CD14-positive monocyte (primary cell): ENCODE measurements at regions not wholly inside any gene's neighbourhood (a gene's known extent, or its start where the extent isn't known, plus 50 kb on each side); places are given as distances from the start of the nearest gene placed in this dataset.

Experiments
- DNase-seq, 3 donors: peaks; one replicate each; pipeline ENCODE4 v3.0.0-alpha.2; 2011 to 2022
- H2AFZ ChIP-seq: 2 replicates; pipeline ENCODE4 v1.6.0; 2012; ENCODE audit warnings: mild to moderate bottlenecking, low read depth, low read length, inconsistent platforms; ENCODE audit not compliant: insufficient read depth, poor library complexity, severe bottlenecking
- H3K27ac ChIP-seq, 2 donors: 1 replicate in 1 of 2; 2 replicates in 1 of 2; pipeline ENCODE4 v1.5.1; 2012 to 2013; ENCODE audit warnings: low read length in 2 of 2, control low read depth in 1 of 2, inconsistent platforms in 1 of 2, low read depth in 1 of 2, mild to moderate bottlenecking in 1 of 2
- H3K27me3 ChIP-seq, 2 donors: one replicate each; pipeline versions ENCODE4 v1.6.0 to v1.6.1; 2011 to 2013; ENCODE audit warnings: low read length in 2 of 2; ENCODE audit not compliant: control insufficient read depth in 2 of 2, insufficient read depth in 2 of 2
- H3K36me3 ChIP-seq, 2 donors: replicated peaks in 1 of 2; 1 replicate in 1 of 2; 2 replicates in 1 of 2; pipeline versions ENCODE4 v1.5.1 to v1.6.1; 2012 to 2013; ENCODE audit warnings: low read length in 2 of 2, control low read depth in 1 of 2, inconsistent platforms in 1 of 2, mild to moderate bottlenecking in 1 of 2; ENCODE audit not compliant: insufficient read depth in 2 of 2, control insufficient read depth in 1 of 2
- H3K4me1 ChIP-seq, 2 donors: 1 replicate in 1 of 2; 2 replicates in 1 of 2; pipeline versions ENCODE4 v1.5.1 to v1.6.1; 2012 to 2013; ENCODE audit warnings: low read length in 2 of 2, control low read depth in 1 of 2, inconsistent platforms in 1 of 2, mild to moderate bottlenecking in 1 of 2, moderate library complexity in 1 of 2; ENCODE audit not compliant: insufficient read depth in 2 of 2, control insufficient read depth in 1 of 2
- H3K4me2 ChIP-seq: replicated peaks from 2 replicates; pipeline ENCODE3; 2012; ENCODE audit warnings: low read length, moderate library complexity, mild to moderate bottlenecking; ENCODE audit not compliant: poor library complexity, severe bottlenecking; ENCODE audit errors: extremely low read depth
- H3K4me3 ChIP-seq, 3 experiments: fragments of 200-600 bp in 1 of 3; sonication (generic) in 1 of 3; replicated peaks in 1 of 3; 1 replicate in 2 of 3; 2 replicates in 1 of 3; pipeline ENCODE4 v1.5.1; 2011 to 2013; ENCODE audit warnings: low read length in 3 of 3, mild to moderate bottlenecking in 3 of 3, control low read depth in 2 of 3, low read depth in 2 of 3, inconsistent platforms in 1 of 3, moderate library complexity in 1 of 3
- H3K79me2 ChIP-seq: 2 replicates; pipeline ENCODE4 v1.6.0; 2012; ENCODE audit warnings: mild to moderate bottlenecking, control low read depth, inconsistent platforms, low read length, moderate library complexity; ENCODE audit not compliant: insufficient read depth
- H3K9ac ChIP-seq: 2 replicates; pipeline ENCODE4 v1.6.0; 2017; ENCODE audit warnings: low read length, mild to moderate bottlenecking; ENCODE audit not compliant: insufficient read depth, poor library complexity, severe bottlenecking
- H3K9me3 ChIP-seq, 2 donors: replicated peaks in 1 of 2; 1 replicate in 1 of 2; 2 replicates in 1 of 2; pipeline versions ENCODE4 v1.5.1 to v1.6.1; 2012 to 2013; ENCODE audit warnings: low read length in 2 of 2, control low read depth in 1 of 2; ENCODE audit not compliant: control insufficient read depth in 1 of 2, insufficient read depth in 1 of 2
- H4K20me1 ChIP-seq: 2 replicates; pipeline ENCODE4 v1.6.0; 2012; ENCODE audit warnings: mild to moderate bottlenecking, low read length, control low read depth, moderate library complexity; ENCODE audit not compliant: insufficient read depth
- H3K27ac Mint-ChIP-seq, 7 donors: one replicate each; pipeline ENCODE4 v1.8.0; 2020; ENCODE audit warnings: mild to moderate bottlenecking in 7 of 7, mixed read lengths in 7 of 7, moderate library complexity in 6 of 7, inconsistent platforms in 2 of 7
- H3K27me3 Mint-ChIP-seq, 3 donors: one replicate each; pipeline ENCODE4 v1.8.0; 2021 to 2022; ENCODE audit warnings: low read depth in 3 of 3, mild to moderate bottlenecking in 3 of 3, mixed read lengths in 3 of 3, moderate library complexity in 3 of 3, inconsistent platforms in 1 of 3
- H3K36me3 Mint-ChIP-seq, 2 donors: one replicate each; pipeline ENCODE4 v1.8.0; 2020; ENCODE audit warnings: mixed read lengths in 2 of 2, inconsistent platforms in 1 of 2, mild to moderate bottlenecking in 1 of 2
- H3K4me1 Mint-ChIP-seq: one replicate; pipeline ENCODE4 v1.8.0; 2020; ENCODE audit warnings: mild to moderate bottlenecking, mixed read lengths
- H3K4me3 Mint-ChIP-seq, 2 donors: one replicate each; pipeline ENCODE4 v1.8.0; 2020; ENCODE audit warnings: mild to moderate bottlenecking in 2 of 2, mixed read lengths in 2 of 2, moderate library complexity in 1 of 2
- H3K9me3 Mint-ChIP-seq, 7 donors: one replicate each; pipeline ENCODE4 v1.8.0; 2020 to 2022; ENCODE audit warnings: mixed read lengths in 7 of 7, mild to moderate bottlenecking in 6 of 7, moderate library complexity in 6 of 7, inconsistent platforms in 2 of 7
- CTCF ChIP-seq: fragments of 200-600 bp; IDR thresholded peaks from one replicate; pipeline ENCODE4 v1.8.0; 2022; ENCODE audit warnings: antibody characterized with exemption, mild to moderate bottlenecking
- WGBS: methylation state at CpG from one replicate; pipeline ENCODE4 v1.1.5; 2013; ENCODE audit warnings: missing lambda C conversion rate; ENCODE audit not compliant: insufficient coverage; 5-methylcytosine and 5-hydroxymethylcytosine counted together
- intact Hi-C, 2 donors: fragments of 100-400 bp; cut with micrococcal nuclease; formaldehyde crosslinking; loops; one replicate each; pipeline versions ENCODE4 v1.15.0 to v1.15.1; 2023

- no peaks in the 10 kb centered on the region for H3K79me2 ChIP-seq
- no peaks in the 10 kb centered on the region for H3K27me3 ChIP-seq
- intact Hi-C loops, result no loop called here
- H4K20me1 ChIP-seq, result peaks cover 5% of the 10 kb centered on the region
- WGBS, result 95% methylated on average over 5 of the region's 10 CpGs
- no peak overlapping the region for H3K4me3 Mint-ChIP-seq
- no peak overlapping the region for H2AFZ ChIP-seq
- H3K4me1 Mint-ChIP-seq, result peaks cover 16% of the 10 kb centered on the region
- no peak for TF ChIP-seq CTCF
- peaks cover 5 to 13% of the 10 kb centered on the region in 2 donors for H3K4me1 ChIP-seq
- H3K4me3 ChIP-seq, result no peak overlapping the region
- peaks cover 0 to 10% (median 3%) of the 10 kb centered on the region in 7 donors for H3K9me3 Mint-ChIP-seq
- peaks cover 0 to 4% of the 10 kb centered on the region in 2 donors for H3K9me3 ChIP-seq
- H3K27ac Mint-ChIP-seq, result peak overlapping the region in 1 of 7 donors; percentile 3
- no peak overlapping the region for H3K27ac ChIP-seq
- H3K9ac ChIP-seq, result no peak overlapping the region
- DNase-seq, result no peak
- H3K4me2 ChIP-seq, result no peak overlapping the region
- no peaks in the 10 kb centered on the region for H3K36me3 ChIP-seq
- H3K36me3 Mint-ChIP-seq, result peaks cover 5 to 6% of the 10 kb centered on the region in 2 donors
- peaks cover 1 to 3% (median 3%) of the 10 kb centered on the region in 3 donors for H3K27me3 Mint-ChIP-seq
These were observed 95.9 kb downstream of the MIAT start for GRCh38 chr22:26753125-26753862.

- Histone ChIP-seq H4K20me1 (peaks cover 5% of the 10 kb centered on the region), H2AFZ (no peak overlapping the region), H3K27me3 (no peaks in the 10 kb centered on the region), H3K9me3 (peaks cover 0 to 4% of the 10 kb centered on the region in 2 donors), H3K9ac (no peak overlapping the region), H3K79me2 (no peaks in the 10 kb centered on the region), H3K4me1 (peaks cover 0 to 6% of the 10 kb centered on the region in 2 donors), H3K4me2 (peak overlapping the region; percentile 42), H3K36me3 (no peaks in the 10 kb centered on the region), H3K27ac (no peak overlapping the region), H3K4me3 (no peak overlapping the region)
- H3K9me3 Mint-ChIP-seq, result peaks cover 0 to 8% (median 3%) of the 10 kb centered on the region in 7 donors
- 24% methylated on average over 46 of the region's 47 CpGs for WGBS
- H3K27ac Mint-ChIP-seq, result no peak overlapping the region
- peak; percentile 1 to 37 (median 5) for DNase-seq
- intact Hi-C loops, result loop anchor here in 1 of 2 donors (5.0 kb wide), 1 partner anchor 1251 kb away; no protein-coding TSS in a partner anchor
- peaks cover 6% of the 10 kb centered on the region for H3K4me1 Mint-ChIP-seq
- peaks cover 5 to 7% of the 10 kb centered on the region in 2 donors for H3K36me3 Mint-ChIP-seq
- peaks cover 1 to 3% (median 3%) of the 10 kb centered on the region in 3 donors for H3K27me3 Mint-ChIP-seq
- TF ChIP-seq CTCF, result peak; percentile 95
- H3K4me3 Mint-ChIP-seq, result no peak overlapping the region
These were observed 99.4 kb downstream of the MIAT start for GRCh38 chr22:26756675-26757293.
